ENCODE measurements at regions not wholly inside any gene's neighbourhood (a gene's known extent, or its start where the extent isn't known, plus 50 kb on each side); places are given as distances from the start of the nearest gene placed in this dataset.

DNA sequence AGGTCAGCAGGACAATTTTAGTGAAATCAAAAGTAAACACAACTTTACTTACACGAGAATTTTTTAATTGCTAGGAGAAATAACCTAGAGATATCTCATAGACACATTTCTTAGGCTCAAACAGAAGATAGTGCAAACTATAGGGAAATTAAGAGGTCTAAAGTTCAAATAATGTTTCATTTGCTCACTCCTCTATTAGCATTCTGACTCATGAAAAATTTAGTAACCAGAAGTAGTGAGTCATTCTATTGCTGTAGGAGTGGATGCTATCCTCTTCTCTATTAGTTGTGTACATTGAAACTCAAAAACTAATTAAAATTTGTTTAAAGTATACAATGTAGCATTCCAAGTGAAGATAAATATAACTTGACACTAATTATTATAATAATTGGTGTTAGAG, 908.3 kb upstream of the TMEFF2 start:
- no peak overlapping the region for H3K4me3 ChIP-seq (replicated peaks in 1 of 3; ENCODE audit: insufficient read depth in 1 of 3, low read depth in 2 of 3, low read length in 3 of 3)
- in situ Hi-C loops (cut with HindIII; ENCODE audit: extremely low pct_ligation_motif_present, low pct_unique_long_range_greater_than_20kb): no loop called here
- POLR2A ChIA-PET: no interaction called here
- no peaks in the 10 kb centered on the region for H3K79me2 ChIP-seq (ENCODE audit: insufficient read depth, low read length)
- no peaks in the 10 kb centered on the region for H3K27me3 ChIP-seq (ENCODE audit: control insufficient read depth in 1 of 2, insufficient read depth in 2 of 2, low read length in 2 of 2)
- intact Hi-C loops (cut with micrococcal nuclease; ENCODE audit: unreplicated experiment): loop anchor here (2.0 to 10.0 kb wide), 2 partner anchors 24 to 482 kb away; no protein-coding TSS in a partner anchor
- no peak overlapping the region for H3K4me2 ChIP-seq (ENCODE audit: low read depth, low read length)
- no peak overlapping the region for H3K9ac ChIP-seq (ENCODE audit: insufficient read depth, low read depth, low read length)
- CTCF ChIA-PET (ENCODE audit: low intra/inter-chr PET ratio, low total read pairs): no interaction called here
- ATAC-seq (no peak), FAIRE-seq (no peak), DNase-seq (ENCODE audit: low spot score) (peak; percentile 2)
- no peak overlapping the region for H2AFZ ChIP-seq (ENCODE audit: low read length)
- no peaks in the 10 kb centered on the region for H3K36me3 ChIP-seq (replicated peaks in 1 of 2; ENCODE audit: control insufficient read depth in 1 of 2, insufficient read depth in 2 of 2, low read length in 2 of 2)
- H3K9me3 ChIP-seq (ENCODE audit: low read length): no peaks in the 10 kb centered on the region
- no peaks in the 10 kb centered on the region for H3K4me1 ChIP-seq (ENCODE audit: insufficient read depth, low read length)
- H3K27ac ChIP-seq (ENCODE audit: extremely low read length, insufficient read depth, low read length): no peak overlapping the region
- H4K20me1 ChIP-seq (ENCODE audit: insufficient read depth, low read length): no peaks in the 10 kb centered on the region
- no TSS peak for BruUV-seq (replicated peaks)
- WGBS (ENCODE audit: low lambda C conversion rate): 2% methylated on average over 1 of the region's 1 CpG
- TF ChIP-seq FOXK2 (IDR thresholded peaks at IDR 0.05) (no peak), ELF4 (CRISPR knock-in tag; IDR thresholded peaks at IDR 0.05; ENCODE audit: borderline replicate concordance) (no peak), ZNF879 (CRISPR knock-in tag; IDR thresholded peaks at IDR 0.05) (no peak), HNF1B (CRISPR knock-in tag; IDR thresholded peaks at IDR 0.05) (no peak), MEIS2 (CRISPR knock-in tag; IDR thresholded peaks at IDR 0.05) (no peak), MZF1 (CRISPR knock-in tag; IDR thresholded peaks at IDR 0.05; ENCODE audit: borderline replicate concordance) (no peak), REPIN1 (CRISPR knock-in tag; IDR thresholded peaks at IDR 0.05; ENCODE audit: borderline replicate concordance, low read depth) (no peak), ZNF572 (CRISPR knock-in tag; IDR thresholded peaks at IDR 0.05) (no peak), ZNF609 (CRISPR knock-in tag; IDR thresholded peaks at IDR 0.05; ENCODE audit: borderline replicate concordance) (no peak), IRX3 (CRISPR knock-in tag; IDR thresholded peaks at IDR 0.05; ENCODE audit: borderline replicate concordance, low read depth) (no peak), ZNF251 (CRISPR knock-in tag; IDR thresholded peaks at IDR 0.05) (no peak), SIN3A (IDR thresholded peaks at IDR 0.05; ENCODE audit: borderline replicate concordance, low read depth, low read length) (no peak), CBX5 (CRISPR knock-in tag; IDR thresholded peaks at IDR 0.05; ENCODE audit: borderline replicate concordance) (no peak), MYNN (CRISPR knock-in tag; IDR thresholded peaks at IDR 0.05; ENCODE audit: low read depth) (no peak), MAFK (conservative IDR thresholded peaks at IDR 0.05 in 1 of 2, IDR thresholded peaks at IDR 0.05 in 1 of 2; ENCODE audit: low read length in 2 of 2) (no peak)
- TF ChIP-seq, protein P1, sequence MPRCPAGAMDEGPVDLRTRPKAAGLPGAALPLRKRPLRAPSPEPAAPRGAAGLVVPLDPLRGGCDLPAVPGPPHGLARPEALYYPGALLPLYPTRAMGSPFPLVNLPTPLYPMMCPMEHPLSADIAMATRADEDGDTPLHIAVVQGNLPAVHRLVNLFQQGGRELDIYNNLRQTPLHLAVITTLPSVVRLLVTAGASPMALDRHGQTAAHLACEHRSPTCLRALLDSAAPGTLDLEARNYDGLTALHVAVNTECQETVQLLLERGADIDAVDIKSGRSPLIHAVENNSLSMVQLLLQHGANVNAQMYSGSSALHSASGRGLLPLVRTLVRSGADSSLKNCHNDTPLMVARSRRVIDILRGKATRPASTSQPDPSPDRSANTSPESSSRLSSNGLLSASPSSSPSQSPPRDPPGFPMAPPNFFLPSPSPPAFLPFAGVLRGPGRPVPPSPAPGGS (CRISPR knock-in tag; IDR thresholded peaks at IDR 0.05): no peak
- TF ChIP-seq, protein P2, sequence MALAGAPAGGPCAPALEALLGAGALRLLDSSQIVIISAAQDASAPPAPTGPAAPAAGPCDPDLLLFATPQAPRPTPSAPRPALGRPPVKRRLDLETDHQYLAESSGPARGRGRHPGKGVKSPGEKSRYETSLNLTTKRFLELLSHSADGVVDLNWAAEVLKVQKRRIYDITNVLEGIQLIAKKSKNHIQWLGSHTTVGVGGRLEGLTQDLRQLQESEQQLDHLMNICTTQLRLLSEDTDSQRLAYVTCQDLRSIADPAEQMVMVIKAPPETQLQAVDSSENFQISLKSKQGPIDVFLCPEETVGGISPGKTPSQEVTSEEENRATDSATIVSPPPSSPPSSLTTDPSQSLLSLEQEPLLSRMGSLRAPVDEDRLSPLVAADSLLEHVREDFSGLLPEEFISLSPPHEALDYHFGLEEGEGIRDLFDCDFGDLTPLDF (CRISPR knock-in tag; IDR thresholded peaks at IDR 0.05): no peak
